GM21528 (cell line): ENCODE measurements at regions not wholly inside any gene's neighbourhood (a gene's known extent, or its start where the extent isn't known, plus 50 kb on each side); places are given as distances from the start of the nearest gene placed in this dataset.
A peak's percentile ranks its signal among the peaks of the same experiment; 100 is the strongest.

ENCODE experiments used
- ATAC-seq: cut with Tn5 transposase; IDR thresholded peaks from one replicate; pipeline ENCODE4 v1.9.1; 2021; ENCODE audit warnings: mild to moderate bottlenecking, moderate library complexity; ENCODE audit not compliant: unreplicated experiment, low FRiP score

DNA sequence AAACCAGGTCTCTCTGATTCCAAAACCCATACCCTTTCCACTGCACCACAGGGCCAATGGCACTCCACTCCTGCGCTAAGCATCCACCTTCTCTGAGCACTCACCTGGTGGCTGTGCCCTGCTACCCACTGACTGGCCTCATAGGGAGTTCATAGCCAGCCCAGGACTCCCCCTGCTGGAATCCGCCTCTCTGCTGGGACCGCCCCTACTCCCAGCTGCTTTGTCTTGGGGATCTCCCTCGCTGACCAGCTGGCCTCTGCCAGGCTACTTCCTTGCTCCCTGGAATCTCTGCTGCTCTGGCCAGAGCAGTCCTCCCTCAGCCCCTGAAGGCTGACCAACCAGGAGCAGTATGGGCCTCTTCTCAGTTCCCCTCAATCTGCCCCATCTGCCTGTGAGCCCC, 129.7 kb downstream of the FAXC start:
- ATAC-seq, result no peak

DNA sequence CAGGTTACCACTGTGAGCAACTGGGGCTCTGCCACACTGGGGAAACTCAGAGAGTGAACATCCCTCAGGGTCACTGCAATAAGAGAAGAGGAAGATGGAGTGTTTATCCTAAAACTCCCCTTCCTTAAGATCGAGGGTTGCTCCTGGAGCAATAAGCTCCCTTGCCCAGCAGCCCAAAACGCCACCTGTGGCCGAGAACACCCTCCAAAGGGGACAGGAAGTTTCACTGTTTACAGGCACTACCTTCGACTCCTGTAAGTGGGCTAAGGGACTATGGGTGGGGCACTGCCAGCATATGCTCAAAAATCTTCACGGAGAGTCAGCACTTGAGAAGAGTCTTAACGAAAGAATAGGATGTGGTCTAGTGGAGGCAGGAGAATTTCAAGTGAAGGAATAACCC, 132.5 kb downstream of the FAXC start:
- no peak for ATAC-seq

DNA sequence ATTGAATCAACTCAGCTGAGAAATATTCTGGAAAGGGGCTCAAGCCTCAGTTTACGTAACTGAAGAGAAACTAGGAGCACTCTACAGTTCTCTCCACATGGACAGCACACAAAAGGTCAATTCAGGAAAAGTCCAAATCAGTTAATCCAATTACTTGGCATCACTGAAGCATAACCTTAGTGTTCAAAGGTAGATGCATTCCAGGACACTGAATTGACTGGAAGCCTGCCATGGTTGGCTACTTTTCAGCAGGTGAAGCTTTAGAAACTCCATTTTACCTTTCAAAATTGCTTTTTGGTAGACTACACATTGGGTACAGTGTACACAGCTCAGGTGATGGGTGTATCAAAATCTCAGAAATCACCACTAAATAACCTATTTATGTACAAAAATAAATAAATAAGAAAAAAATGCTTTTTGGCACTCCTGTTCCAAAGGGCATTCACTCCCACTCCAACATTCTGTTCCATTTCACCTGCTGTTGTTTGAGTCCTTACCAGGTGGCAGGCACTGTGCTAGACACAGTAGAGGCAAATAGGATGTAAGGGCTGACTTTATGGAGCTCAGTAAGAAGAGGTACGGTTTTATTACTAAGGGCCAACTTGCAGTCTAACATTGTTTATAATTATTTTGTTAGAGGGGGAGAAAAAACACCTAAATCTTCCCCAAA, 153.4 kb downstream of the FAXC start:
- no peak for ATAC-seq

DNA sequence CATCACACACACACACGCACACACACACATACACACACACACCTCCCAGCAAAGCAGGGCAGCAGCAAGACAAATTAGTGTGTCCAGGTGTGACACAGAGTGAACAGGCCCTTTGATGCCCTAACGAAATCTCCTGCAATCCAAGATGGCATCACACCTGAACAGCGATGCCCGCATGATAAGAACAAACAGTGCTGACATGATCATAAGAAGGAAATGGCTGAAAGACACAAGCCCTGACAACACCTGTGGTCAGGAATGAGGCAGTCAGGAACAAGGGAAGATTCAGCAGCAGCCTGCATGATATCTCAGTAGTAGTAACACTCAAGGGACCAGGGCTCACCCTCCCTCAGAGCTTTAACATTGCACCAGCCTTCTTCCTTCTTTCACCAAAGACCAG, 156.9 kb downstream of the FAXC start:
- ATAC-seq, result no peak

DNA sequence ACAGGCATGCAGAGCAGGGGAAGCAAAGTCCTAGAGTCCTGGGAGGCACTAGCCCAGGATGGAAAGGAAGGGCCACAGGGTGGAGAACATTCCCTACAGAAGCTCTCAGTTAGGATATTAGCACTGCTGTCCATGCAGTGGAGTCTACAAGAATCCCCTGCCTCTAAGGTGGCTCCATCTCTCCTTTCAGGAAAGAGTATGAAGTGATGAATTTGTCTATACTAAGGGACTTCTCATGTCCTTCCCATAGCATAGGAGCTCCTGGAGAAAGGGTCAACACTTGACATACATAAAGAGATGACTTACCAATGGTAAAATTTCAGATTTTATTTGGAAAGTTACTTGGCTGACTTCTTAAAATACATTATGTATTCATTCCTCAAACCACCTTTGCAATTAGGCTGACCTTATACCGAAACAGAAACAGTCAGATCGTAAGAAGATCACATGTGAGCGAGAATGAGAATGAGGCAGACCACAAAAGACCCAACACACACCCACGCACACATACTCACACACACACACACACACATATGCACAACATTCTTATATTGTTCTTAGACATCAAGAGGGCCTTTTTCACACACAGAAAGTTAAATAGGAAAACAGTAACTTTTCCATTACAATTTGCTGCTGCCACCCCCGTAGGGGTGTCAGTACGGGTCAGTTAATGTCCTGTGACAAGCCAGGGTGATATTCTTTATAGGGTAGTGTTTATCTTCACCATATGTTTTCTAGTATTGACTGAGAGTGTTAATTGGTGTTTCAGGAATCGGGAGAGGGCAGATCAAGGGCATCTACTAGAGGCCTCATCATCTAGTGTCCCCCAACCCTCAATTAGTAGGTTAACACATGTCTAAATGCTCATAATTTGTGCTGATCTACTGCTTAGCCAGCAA, 159.4 kb downstream of the FAXC start:
- ATAC-seq, result peak; percentile 97

DNA sequence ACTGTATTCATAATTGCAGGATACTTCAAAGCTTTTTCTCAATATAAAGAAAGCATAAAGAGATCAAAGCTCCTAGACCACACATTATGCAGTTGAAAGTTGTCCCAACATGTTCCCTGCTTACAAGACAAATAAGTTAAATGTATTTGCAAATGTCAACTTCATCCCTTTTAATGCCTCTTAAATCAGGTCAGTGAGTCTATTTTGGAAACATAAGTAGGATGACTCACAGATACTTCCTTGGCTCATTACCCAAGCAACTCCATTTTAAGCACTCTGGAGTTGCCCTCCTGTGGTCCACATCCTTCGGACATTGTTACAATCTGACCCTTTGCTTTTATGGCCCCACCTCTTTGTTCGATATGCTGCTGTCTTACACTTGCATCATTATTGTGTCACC, 162.0 kb downstream of the FAXC start:
- no peak for ATAC-seq

DNA sequence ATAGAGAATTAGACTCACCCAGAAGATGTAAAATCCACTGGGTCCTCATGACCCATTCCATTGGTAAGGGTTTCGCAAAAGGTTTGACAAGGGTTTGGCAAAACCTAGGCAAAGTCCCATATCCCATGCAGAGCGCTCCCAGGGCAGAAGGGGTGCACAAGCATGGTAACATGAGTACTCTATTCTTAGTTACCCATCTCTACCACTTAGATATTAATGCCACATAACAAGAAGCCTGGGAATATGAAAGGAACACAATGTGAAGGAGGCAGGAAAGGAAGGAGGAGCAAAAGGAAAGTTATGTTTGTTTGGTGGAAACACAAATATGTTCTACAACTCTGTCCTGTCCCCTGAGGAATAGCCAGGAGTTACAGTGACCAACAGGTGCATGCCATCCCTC, 163.1 kb downstream of the FAXC start:
- ATAC-seq, result no peak

DNA sequence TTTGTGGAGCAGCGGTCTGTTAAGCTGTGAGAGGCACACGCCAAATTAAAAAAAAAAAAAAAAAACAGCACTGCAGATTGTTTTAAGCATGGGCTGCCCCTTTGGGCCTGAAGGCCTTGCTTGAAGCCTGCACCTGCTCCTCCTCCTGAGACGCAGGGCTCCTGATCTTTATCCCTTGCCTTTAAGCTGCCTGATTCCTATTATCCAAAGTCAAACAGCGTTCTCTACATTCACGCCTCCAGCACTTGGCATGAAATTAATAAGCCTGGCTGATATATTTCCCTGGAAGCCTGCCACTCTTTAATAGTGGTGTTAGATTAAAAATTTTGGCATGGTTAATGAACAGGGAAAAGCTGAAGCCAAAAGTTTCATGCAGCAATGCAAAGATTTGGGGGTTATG, 163.9 kb downstream of the FAXC start:
- no peak for ATAC-seq

DNA sequence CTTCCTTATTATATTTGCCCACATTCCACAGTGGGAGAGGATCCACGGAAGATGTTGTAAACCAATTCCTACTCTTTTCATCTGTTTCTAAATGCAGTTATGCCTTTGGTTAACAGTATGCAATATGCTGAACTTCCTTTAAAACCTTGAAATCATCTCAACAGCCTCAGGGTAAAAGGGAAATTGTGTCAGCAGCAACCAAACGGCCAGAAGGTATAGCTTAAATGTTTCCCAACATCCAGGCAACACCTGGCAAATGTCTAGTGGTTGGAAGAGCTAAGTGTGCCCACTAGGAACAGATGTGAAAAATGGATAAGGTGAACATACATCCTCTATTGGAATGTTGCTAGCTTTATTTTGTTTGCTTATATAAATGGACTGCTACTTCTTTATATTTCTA, 164.8 kb downstream of the FAXC start:
- no peak for ATAC-seq

DNA sequence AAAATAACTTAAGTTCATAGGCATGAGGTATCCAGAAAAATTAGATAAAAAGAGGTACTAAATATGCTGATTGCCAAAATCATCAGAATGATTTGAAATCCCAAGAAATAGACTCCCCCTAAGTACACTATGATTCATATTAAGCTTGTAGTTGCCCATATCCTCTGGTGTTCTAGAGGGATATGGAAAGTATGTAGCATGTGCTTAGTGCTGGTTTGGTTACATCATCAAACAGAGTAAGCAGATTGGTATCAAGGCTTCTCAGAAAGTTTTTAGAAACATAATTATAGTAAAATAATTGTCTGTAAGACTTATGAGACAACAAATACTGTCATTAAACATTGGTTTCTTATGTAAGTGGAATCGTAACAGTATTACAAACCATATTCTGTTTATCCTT, 166.4 kb downstream of the FAXC start:
- ATAC-seq, result no peak

DNA sequence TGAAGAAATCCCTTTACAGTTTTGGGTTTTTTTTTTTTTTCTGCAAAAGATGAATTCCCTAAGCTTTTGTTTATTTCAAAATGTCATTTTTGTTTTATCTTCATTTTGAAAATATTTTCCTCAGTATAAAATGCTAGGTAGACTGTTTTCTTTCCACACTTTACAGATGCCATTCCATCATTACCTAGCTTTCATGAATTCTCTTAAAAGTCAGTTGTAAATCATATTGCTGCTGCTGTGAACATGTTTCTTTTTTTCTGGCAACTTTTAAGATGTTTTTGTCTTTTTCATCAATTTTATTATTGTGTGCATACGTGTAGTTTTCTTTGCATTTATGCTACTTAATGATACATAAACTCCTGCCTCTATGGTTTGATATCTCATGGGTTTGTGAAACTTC, 168.3 kb downstream of the FAXC start:
- no peak for ATAC-seq

DNA sequence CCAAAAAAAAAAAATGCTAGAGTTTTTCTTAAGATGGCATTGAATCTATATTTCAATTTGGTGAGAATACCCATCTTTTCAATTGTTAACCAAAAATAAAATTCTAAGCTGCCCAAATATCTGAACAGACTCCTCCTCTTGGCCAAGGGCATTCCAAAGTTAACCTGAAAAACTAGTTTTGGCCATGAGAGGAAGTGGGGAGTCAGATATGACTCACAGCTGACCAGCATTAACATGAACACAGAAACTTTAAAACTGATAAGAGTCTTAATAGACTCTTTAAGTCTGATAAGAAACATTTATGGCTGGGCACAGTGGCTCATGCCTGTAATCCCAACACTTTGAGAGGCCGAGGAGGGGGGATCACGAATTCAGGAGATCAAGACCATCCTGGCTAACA, 171.3 kb downstream of the FAXC start:
- ATAC-seq, result no peak

DNA sequence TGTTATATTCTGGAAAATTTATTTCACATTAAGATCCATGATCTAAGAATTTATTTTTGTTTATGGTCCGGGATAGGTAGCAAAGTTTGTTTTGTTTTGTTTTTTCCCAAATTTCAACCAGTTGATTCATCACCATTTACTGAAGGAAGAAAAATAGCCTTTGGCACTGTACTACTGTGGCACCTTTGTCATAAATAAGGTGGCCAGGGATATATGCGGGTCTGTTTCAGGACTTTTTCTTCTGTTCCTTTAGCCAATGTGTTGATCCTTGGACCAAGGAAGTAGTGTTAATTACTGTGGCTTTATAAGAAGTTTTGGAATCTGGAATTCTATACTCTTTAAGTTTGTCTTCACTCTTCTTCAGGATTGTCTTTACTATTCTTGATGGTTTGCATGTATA, 171.7 kb downstream of the FAXC start:
- ATAC-seq, result no peak

DNA sequence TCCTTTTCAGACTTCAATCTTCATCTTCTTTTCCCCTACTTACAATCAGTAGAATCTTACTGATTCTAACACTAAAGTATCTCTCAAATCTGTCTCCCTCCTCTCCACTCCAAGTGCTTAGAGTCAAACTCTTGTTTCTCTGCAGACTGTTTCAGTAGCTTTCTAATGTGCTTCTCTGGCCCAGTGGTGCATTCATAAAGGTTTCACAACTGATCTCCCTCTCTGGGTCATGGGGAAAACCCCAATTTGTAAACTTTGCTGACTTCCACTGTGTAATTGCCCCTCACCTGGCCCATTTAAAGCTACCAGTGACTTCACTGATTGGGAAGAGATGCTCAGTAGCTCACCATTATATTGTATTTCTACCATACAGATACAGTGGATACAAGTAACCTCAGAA, 183.6 kb downstream of the FAXC start:
- ATAC-seq, result peak; percentile 81

DNA sequence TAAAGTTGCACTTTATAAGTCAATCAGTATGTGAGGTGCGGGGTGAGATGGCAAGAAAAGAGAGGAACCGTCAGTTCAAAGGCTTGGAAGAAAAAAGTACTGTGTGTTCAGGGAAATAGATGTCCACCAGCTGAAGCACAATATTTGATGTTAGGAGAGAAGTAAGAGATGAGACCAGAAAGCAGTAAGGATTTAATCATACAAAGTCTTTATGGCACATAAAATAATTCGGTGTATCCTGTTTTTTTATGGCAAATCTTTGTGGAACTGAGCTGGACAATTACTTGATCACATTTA, 197.2 kb downstream of the FAXC start:
- ATAC-seq, result no peak

DNA sequence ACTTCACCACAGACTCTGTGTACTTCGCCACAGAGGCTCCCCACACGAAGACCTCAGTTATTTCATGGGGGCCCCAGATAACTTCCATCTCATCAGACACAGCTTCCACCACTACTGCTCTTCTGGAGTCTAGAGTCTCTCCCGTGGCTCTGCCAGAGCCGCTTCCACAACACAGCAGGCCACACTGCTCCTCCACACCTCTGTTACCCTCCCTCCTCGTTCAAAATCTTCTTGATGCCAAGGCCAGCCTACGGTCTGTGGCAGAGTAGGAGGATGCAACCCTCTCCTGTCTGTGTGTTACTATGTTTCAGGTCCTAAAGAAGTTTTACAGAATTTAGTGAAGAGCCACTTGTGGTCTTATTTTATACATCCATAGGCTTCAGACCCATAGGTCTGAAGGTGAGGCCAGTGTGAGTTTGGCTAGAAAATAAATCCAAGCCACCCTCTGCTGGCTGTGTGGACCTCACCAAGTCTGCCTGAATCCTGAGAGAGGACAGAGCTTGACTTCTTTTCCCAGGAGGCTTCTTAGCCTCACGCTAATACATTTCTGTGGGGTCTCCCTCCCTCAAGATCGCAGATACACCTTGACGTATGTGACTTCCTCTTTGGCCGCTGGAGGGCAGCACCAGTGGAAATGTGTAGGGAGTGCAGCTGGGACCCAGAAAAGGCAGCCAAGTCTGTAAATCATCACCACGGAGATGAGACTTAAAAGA, 197.7 kb downstream of the FAXC start:
- ATAC-seq, result peak; percentile 90

DNA sequence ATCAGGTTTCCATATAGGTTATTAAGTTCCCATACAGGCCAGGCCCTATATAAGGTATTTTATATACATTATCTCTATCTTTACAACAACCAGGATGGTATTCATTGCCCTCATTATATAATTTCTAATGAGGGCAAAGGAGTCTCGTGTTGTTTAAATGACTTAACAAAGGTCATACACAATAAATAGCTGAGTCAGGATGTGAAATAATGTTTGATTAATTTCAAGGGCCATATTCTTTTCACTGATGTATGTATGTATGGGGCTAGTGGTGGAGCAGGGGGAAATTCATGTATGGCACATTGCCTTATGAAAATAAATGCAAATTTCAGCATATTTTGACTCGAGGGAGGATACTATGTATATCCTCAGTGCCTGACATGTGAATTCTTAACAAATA, 200.7 kb downstream of the FAXC start:
- ATAC-seq, result no peak

DNA sequence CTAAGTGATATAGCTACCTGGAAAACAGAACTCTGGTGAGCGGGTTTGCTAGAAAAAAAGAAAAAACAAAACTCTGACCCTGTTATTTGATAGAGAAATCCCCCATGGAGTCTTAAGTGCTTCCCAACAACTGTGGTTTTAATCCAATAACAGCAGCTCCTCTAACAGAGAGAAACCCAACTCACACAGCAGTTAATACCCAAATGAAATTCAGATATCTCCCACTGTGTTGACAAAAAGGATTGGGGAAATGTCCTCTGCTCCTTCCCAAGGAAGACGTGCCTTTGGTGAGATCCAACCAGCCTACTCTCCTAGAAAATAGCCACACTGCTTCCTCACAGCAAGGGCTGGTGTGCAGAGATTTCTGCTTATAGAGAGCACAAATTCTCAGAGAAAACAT, 200.4 kb upstream of the FBXL4 start:
- no peak for ATAC-seq

DNA sequence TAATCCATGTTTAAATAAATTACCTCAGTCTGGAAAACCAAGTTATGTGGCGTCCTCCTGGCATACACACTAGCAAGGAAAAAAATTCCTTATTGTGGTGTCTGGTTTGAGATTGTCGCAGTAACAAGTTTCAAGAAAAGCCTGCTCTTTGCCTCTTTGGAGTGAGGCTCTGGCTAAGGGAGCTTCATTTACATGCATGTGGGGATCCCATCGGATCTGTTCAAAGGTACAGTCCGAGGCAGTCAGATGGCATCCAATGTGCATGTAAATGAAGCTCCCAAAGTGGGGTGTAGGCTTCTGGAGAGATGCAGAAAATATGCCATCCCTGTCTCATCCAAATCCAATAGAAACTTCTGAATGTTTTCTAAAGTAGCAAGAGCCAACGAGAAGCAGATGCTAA, 199.5 kb upstream of the FBXL4 start:
- ATAC-seq, result no peak

DNA sequence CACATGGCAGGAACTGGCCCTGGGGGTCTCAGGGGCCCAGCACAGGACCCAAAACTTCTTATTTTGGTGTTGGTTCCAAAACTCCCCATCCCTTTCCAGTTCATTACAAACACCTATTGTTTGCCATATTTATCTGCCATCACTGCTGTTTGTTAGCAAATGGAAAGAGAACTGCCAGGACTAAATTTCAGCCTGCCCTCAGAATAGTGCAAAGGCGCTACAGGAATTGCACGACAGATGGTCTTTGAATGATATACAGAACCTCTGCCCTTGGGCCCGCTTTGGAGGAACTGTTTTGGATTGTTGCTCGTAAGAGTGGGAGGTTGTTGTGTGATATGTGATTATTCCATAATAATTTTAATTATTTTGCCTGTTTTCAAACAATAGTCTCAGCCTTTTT, 199.0 kb upstream of the FBXL4 start:
- no peak for ATAC-seq

DNA sequence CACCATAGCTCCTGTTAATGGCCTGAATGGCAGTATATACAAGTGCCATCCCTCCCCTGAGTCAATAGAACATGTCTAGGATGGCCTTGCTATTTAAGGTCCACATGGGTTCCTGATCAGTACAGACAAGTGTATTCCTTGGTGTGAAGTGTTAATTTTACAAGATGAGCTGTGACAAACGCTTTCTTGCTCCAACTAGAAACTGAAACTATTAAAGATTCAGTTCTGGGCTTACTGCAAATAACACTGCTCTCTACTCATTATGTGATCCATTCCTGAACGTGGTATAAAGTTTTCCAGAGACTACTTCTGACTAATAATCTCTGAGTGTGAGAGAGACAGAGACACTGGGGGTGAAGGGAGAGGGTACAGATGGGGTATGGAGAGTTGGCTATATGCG, 198.0 kb upstream of the FBXL4 start:
- ATAC-seq, result no peak
